ENCODE measurements at regions not wholly inside any gene's neighbourhood (a gene's known extent, or its start where the extent isn't known, plus 50 kb on each side); places are given as distances from the start of the nearest gene placed in this dataset.

- TF ChIP-seq CTCF (IDR thresholded peaks at IDR 0.05; ENCODE audit: low read depth, low read length) (no peak), EZH2phosphoT487 (IDR thresholded peaks at IDR 0.05; ENCODE audit: low read depth) (no peak)
These were observed 461.7 kb downstream of the STK39 start for GRCh38 chr2:167785606-167786216.

Measured in OCI-LY3 (cell line).